IMR-90 (cell line): ENCODE measurements at regions not wholly inside any gene's neighbourhood (a gene's known extent, or its start where the extent isn't known, plus 50 kb on each side); places are given as distances from the start of the nearest gene placed in this dataset.

Experiments used
- ATAC-seq: fragments of 200-7000 bp; cut with Tn5 transposase; 2 replicates; pipeline ENCODE4 v1.9.1; 2020; ENCODE audit warnings: low read depth, mild to moderate bottlenecking, moderate library complexity
- BruUV-seq: library from RNA; stranded (reverse); fragments of 400-500 nt; replicated peaks from 2 replicates; lab custom pipeline; 2021; lab: Mats Ljungman, UMichigan
- CTCF ChIA-PET: fragments of 300-600 bp; formaldehyde crosslinking; extraction: SDS; loops from one replicate; lab custom pipeline; 2021; ENCODE audit warnings: antibody characterized with exemption; lab: Yijun Ruan, JAX
- POLR2A ChIA-PET: fragments of 300-600 bp; sonication (Branson Sonifier 250); formaldehyde crosslinking; loops from one replicate; lab custom pipeline; 2022; ENCODE audit warnings: antibody characterized with exemption; ENCODE audit not compliant: unreplicated experiment; lab: Charles Lee
- DNase-seq: peaks from one replicate; pipeline ENCODE4 v3.0.0; 2013
- H2AFZ ChIP-seq: replicated peaks from 2 replicates; pipeline ENCODE3; 2013; ENCODE audit warnings: low read length, mild to moderate bottlenecking; ENCODE audit not compliant: poor library complexity
- H2AK5ac ChIP-seq: 2 replicates; pipeline ENCODE4 v1.6.1; 2013; ENCODE audit warnings: low read depth, low read length, inconsistent platforms
- H2AK9ac ChIP-seq: replicated peaks from 2 replicates; pipeline ENCODE3; 2013; ENCODE audit warnings: mild to moderate bottlenecking, low read depth, low read length, moderate library complexity; ENCODE audit not compliant: poor library complexity
- H2BK120ac ChIP-seq: 2 replicates; pipeline ENCODE4 v1.6.1; 2013; ENCODE audit warnings: low read depth, low read length, inconsistent platforms
- H2BK15ac ChIP-seq: 3 replicates; pipeline ENCODE4 v1.6.1; 2013; ENCODE audit warnings: low read depth, low read length, inconsistent platforms
- H2BK20ac ChIP-seq: 2 replicates; pipeline ENCODE4 v1.6.1; 2013; ENCODE audit warnings: low read depth, mild to moderate bottlenecking, inconsistent platforms, low read length, moderate library complexity
- H2BK5ac ChIP-seq: 2 replicates; pipeline ENCODE4 v1.6.1; 2013; ENCODE audit warnings: mild to moderate bottlenecking, low read depth, low read length, inconsistent platforms; ENCODE audit not compliant: poor library complexity, severe bottlenecking
- H3K14ac ChIP-seq: replicated peaks from 2 replicates; pipeline ENCODE4 v1.6.1; 2013; ENCODE audit warnings: low read depth, low read length, inconsistent platforms
- H3K18ac ChIP-seq: 2 replicates; pipeline ENCODE4 v1.6.1; 2013; ENCODE audit warnings: low read depth, low read length, control low read depth
- H3K23ac ChIP-seq: 2 replicates; pipeline ENCODE4 v1.6.1; 2013; ENCODE audit warnings: low read depth, low read length, inconsistent platforms
- H3K27ac ChIP-seq: 2 replicates; pipeline ENCODE4 v1.5.1; 2013; ENCODE audit warnings: mild to moderate bottlenecking, control low read depth, low read length; ENCODE audit not compliant: insufficient read depth
- H3K27me3 ChIP-seq: 2 replicates; pipeline ENCODE4 v1.6.1; 2013; ENCODE audit warnings: low read length; ENCODE audit not compliant: control insufficient read depth, insufficient read depth
- H3K36me3 ChIP-seq: 2 replicates; pipeline ENCODE4 v1.6.1; 2013; ENCODE audit warnings: low read length, mixed read lengths; ENCODE audit not compliant: control insufficient read depth, insufficient read depth
- H3K4ac ChIP-seq: 2 replicates; pipeline ENCODE4 v1.6.1; 2013; ENCODE audit warnings: low read depth, low read length, inconsistent platforms
- H3K4me1 ChIP-seq: 2 replicates; pipeline ENCODE4 v1.6.1; 2013; ENCODE audit warnings: low read length, mixed read lengths; ENCODE audit not compliant: control insufficient read depth, insufficient read depth
- H3K4me2 ChIP-seq: 2 replicates; pipeline ENCODE4 v1.6.1; 2013; ENCODE audit warnings: low read depth, mild to moderate bottlenecking, control low read depth, low read length, moderate library complexity
- H3K4me3 ChIP-seq: 2 replicates; pipeline ENCODE4 v1.5.1; 2013; ENCODE audit warnings: low read depth, mild to moderate bottlenecking, control low read depth, low read length, moderate library complexity; ENCODE audit not compliant: insufficient read depth
- H3K56ac ChIP-seq: 2 replicates; pipeline ENCODE4 v1.6.1; 2013; ENCODE audit warnings: low read length, inconsistent platforms; ENCODE audit not compliant: insufficient read depth; ENCODE audit errors: extremely low read depth
- H3K79me1 ChIP-seq, 2 experiments: 2 replicates each; pipeline ENCODE4 v1.6.1; 2013; ENCODE audit warnings: low read length in 2 of 2, inconsistent platforms in 1 of 2, low read depth in 1 of 2
- H3K9ac ChIP-seq: 2 replicates; pipeline ENCODE4 v1.6.1; 2013; ENCODE audit warnings: low read depth, low read length, control low read depth
- H3K9me1 ChIP-seq: 2 replicates; pipeline ENCODE4 v1.6.1; 2013; ENCODE audit warnings: low read length, inconsistent platforms; ENCODE audit not compliant: insufficient read depth
- H3K9me3 ChIP-seq: 2 replicates; pipeline ENCODE4 v1.6.1; 2013; ENCODE audit warnings: low read length; ENCODE audit not compliant: control insufficient read depth, insufficient read depth
- H4K20me1 ChIP-seq: 2 replicates; pipeline ENCODE4 v1.6.1; 2013; ENCODE audit warnings: low read length, inconsistent platforms; ENCODE audit not compliant: insufficient read depth
- H4K5ac ChIP-seq: 2 replicates; pipeline ENCODE4 v1.6.1; 2013; ENCODE audit warnings: mild to moderate bottlenecking, low read depth, low read length, control low read depth
- H4K8ac ChIP-seq, 2 experiments: 2 replicates each; pipeline ENCODE4 v1.6.1; 2013; ENCODE audit warnings: low read depth in 2 of 2, low read length in 2 of 2, control low read depth in 1 of 2, inconsistent platforms in 1 of 2
- H4K91ac ChIP-seq: 2 replicates; pipeline ENCODE4 v1.6.1; 2013; ENCODE audit warnings: low read depth, low read length, inconsistent platforms; ENCODE audit not compliant: insufficient read depth
- SMC3 ChIP-seq: fragments of 150-350 bp; IDR thresholded peaks from 2 replicates; pipeline ENCODE4 v1.6.1; 2016; ENCODE audit warnings: low read depth, mild to moderate bottlenecking, antibody characterized with exemption, low read length, moderate library complexity
- WGBS, 2 experiments: methylation state at CpG; one replicate each; pipeline versions ENCODE4 v1.1.5 to v1.1.7; 2013; ENCODE audit warnings: missing lambda C conversion rate in 2 of 2; ENCODE audit not compliant: insufficient read length in 1 of 2; ENCODE audit errors: extremely low coverage in 2 of 2; 5-methylcytosine and 5-hydroxymethylcytosine counted together
- dilution Hi-C: fragments of 300-500 bp; cut with HindIII; formaldehyde crosslinking; loops from one replicate; pipeline ENCODE4 v1.14.3; 2018; ENCODE audit warnings: low sequenced_read_pairs; ENCODE audit not compliant: unreplicated experiment
- in situ Hi-C: fragments of 300-500 bp; cut with MboI; formaldehyde crosslinking; loops from 3 replicates; pipeline ENCODE4 v1.14.3; 2019; ENCODE audit warnings: low sequenced_read_pairs, inconsistent platforms, mixed read lengths
- intact Hi-C: fragments of 100-400 bp; cut with micrococcal nuclease; formaldehyde crosslinking; loops from 2 replicates; pipeline ENCODE4 v1.10.0; 2022
- TF ChIP-seq, protein P1 (sequence below): conservative IDR thresholded peaks from 2 replicates; pipeline ENCODE4 v1.5.1; 2012; ENCODE audit warnings: mild to moderate bottlenecking, low read depth, low read length, improper control_type of control experiment

- no peak for ATAC-seq
- Histone ChIP-seq H3K18ac (no peak overlapping the region), H2AFZ (no peak overlapping the region), H3K9me3 (peaks cover 9% of the 10 kb centered on the region; the same call in 1 of the 2 replicates), H2BK20ac (no peak overlapping the region), H4K8ac (no peak overlapping the region), H3K4me1 (no peaks in the 10 kb centered on the region), H2BK5ac (no peak overlapping the region), H3K4me3 (no peak overlapping the region), H4K20me1 (no peaks in the 10 kb centered on the region), H3K36me3 (no peaks in the 10 kb centered on the region), H2BK15ac (no peak overlapping the region), H3K9ac (no peak overlapping the region), H4K91ac (no peak overlapping the region), H3K56ac (no peak overlapping the region), H3K79me1 (no peaks in the 10 kb centered on the region), H2AK5ac (no peak overlapping the region), H3K27me3 (no peaks in the 10 kb centered on the region), H3K14ac (no peak overlapping the region), H3K23ac (no peak overlapping the region), H2BK120ac (no peak overlapping the region), H3K4ac (no peak overlapping the region), H3K4me2 (no peak overlapping the region), H2AK9ac (no peak overlapping the region), H4K5ac (no peak overlapping the region), H3K9me1 (no peaks in the 10 kb centered on the region), H3K27ac (no peak overlapping the region)
- no peak for DNase-seq
- intact Hi-C loops, result no loop called here
- TF ChIP-seq SMC3, result no peak
- TF ChIP-seq, protein P1, sequence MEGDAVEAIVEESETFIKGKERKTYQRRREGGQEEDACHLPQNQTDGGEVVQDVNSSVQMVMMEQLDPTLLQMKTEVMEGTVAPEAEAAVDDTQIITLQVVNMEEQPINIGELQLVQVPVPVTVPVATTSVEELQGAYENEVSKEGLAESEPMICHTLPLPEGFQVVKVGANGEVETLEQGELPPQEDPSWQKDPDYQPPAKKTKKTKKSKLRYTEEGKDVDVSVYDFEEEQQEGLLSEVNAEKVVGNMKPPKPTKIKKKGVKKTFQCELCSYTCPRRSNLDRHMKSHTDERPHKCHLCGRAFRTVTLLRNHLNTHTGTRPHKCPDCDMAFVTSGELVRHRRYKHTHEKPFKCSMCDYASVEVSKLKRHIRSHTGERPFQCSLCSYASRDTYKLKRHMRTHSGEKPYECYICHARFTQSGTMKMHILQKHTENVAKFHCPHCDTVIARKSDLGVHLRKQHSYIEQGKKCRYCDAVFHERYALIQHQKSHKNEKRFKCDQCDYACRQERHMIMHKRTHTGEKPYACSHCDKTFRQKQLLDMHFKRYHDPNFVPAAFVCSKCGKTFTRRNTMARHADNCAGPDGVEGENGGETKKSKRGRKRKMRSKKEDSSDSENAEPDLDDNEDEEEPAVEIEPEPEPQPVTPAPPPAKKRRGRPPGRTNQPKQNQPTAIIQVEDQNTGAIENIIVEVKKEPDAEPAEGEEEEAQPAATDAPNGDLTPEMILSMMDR, result no peak
- in situ Hi-C loops, result no loop called here
- BruUV-seq, result no TSS peak
- ChIA-PET POLR2A (no interaction called here), CTCF (no interaction called here)
- no CpG with 5 or more reads among the region's 1 CpG for WGBS, 2 experiments
- dilution Hi-C loops, result no loop called here
Measured at GRCh38 chr6:104321301-104321700, 538.4 kb downstream of the HACE1 start.
